GM23248 (cell line): ENCODE measurements at regions not wholly inside any gene's neighbourhood (a gene's known extent, or its start where the extent isn't known, plus 50 kb on each side); places are given as distances from the start of the nearest gene placed in this dataset.

ENCODE experiments used
- EZH2 ChIP-seq: fragments of 200-600 bp; sonication (generic); IDR thresholded peaks from 2 replicates; pipeline ENCODE4 v1.6.1; 2018; ENCODE audit warnings: antibody characterized with exemption, mild to moderate bottlenecking; ENCODE audit not compliant: insufficient read depth, poor library complexity, severe bottlenecking
- EZH2phosphoT487 ChIP-seq: fragments of 200-600 bp; sonication (generic); IDR thresholded peaks from 2 replicates; pipeline ENCODE4 v1.6.1; 2018; ENCODE audit warnings: antibody characterized with exemption, moderate library complexity, mild to moderate bottlenecking, low read depth; ENCODE audit not compliant: insufficient read depth

DNA sequence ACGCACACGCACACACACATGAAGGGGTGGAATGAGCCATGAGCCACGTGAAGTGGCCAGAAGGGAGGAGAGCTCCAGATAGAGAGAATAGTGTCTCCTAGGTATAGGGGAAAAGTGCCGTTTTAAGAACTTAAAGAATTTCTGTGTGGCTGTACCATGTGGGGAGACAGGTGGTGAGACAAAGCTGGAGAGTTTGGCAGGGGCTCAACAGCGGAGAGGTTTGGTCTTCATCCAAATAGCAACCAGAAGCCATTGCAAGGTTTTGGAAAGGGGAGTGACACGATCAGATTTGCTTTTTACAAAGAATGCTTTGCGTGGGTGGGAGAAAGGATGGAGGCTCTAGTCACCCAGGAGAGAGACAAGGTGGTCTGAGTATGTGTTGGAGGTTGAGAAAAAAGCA, 146.0 kb downstream of the IL20RB start:
- TF ChIP-seq EZH2: no peak
- no peak for TF ChIP-seq EZH2phosphoT487
